ENCODE measurements at regions not wholly inside any gene's neighbourhood (a gene's known extent, or its start where the extent isn't known, plus 50 kb on each side); places are given as distances from the start of the nearest gene placed in this dataset.

DNA sequence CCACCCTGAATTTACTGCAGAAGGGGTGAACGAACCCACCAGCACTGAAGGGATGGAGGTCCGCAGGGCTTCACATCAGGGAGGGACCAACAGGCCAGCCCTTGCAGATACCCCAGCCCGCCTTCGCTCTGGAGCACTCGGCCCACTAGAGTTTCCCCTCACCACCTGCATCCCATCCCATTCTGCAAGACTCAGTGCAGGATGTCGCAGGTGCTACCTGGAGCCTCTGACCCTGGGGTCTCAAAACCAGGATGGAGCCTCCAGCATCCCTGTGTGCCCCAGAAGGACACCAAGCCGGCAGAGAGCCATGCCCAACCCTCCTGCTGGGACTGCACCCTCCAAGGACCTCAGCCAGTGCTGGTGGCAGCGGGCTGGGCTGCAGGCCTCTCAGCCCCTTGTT, 57.6 kb upstream of the ADRA2C start:
- DNase-seq (no peak), ATAC-seq (ENCODE audit: low read depth in 2 of 2) (no peak)
- peak overlapping the region in 1 of 6 donors; percentile 67 for H3K27ac Mint-ChIP-seq
- H3K36me3 Mint-ChIP-seq = no peaks in the 10 kb centered on the region
- no peaks in the 10 kb centered on the region for H3K9me3 Mint-ChIP-seq
- no peak overlapping the region for H3K4me3 Mint-ChIP-seq
- H3K4me1 Mint-ChIP-seq = no peaks in the 10 kb centered on the region
- H3K27me3 Mint-ChIP-seq = peaks cover 4 to 40% (median 36%) of the 10 kb centered on the region in 3 donors

GRCh38 chr4:3708103-3708510, 58.1 kb upstream of the ADRA2C start:
- H3K4me3 Mint-ChIP-seq = no peak overlapping the region
- no peaks in the 10 kb centered on the region for H3K9me3 Mint-ChIP-seq
- H3K36me3 Mint-ChIP-seq = no peaks in the 10 kb centered on the region
- DNase-seq = no peak
- H3K27ac Mint-ChIP-seq = no peak overlapping the region
- H3K27me3 Mint-ChIP-seq = peaks cover 4 to 45% (median 36%) of the 10 kb centered on the region in 3 donors
- no peak for ATAC-seq (ENCODE audit: low read depth in 2 of 2)
- H3K4me1 Mint-ChIP-seq = no peaks in the 10 kb centered on the region

- Mint-ChIP-seq H3K36me3 (no peaks in the 10 kb centered on the region), H3K27ac (no peak overlapping the region), H3K27me3 (peaks cover 4 to 48% (median 36%) of the 10 kb centered on the region in 3 donors), H3K4me3 (peak overlapping the region in 1 of 8 donors; percentile 65), H3K4me1 (no peaks in the 10 kb centered on the region), H3K9me3 (no peaks in the 10 kb centered on the region)
- DNase-seq (no peak), ATAC-seq (ENCODE audit: low read depth in 2 of 2) (no peak)
Measured at GRCh38 chr4:3707423-3708102, 58.6 kb upstream of the ADRA2C start.

DNA sequence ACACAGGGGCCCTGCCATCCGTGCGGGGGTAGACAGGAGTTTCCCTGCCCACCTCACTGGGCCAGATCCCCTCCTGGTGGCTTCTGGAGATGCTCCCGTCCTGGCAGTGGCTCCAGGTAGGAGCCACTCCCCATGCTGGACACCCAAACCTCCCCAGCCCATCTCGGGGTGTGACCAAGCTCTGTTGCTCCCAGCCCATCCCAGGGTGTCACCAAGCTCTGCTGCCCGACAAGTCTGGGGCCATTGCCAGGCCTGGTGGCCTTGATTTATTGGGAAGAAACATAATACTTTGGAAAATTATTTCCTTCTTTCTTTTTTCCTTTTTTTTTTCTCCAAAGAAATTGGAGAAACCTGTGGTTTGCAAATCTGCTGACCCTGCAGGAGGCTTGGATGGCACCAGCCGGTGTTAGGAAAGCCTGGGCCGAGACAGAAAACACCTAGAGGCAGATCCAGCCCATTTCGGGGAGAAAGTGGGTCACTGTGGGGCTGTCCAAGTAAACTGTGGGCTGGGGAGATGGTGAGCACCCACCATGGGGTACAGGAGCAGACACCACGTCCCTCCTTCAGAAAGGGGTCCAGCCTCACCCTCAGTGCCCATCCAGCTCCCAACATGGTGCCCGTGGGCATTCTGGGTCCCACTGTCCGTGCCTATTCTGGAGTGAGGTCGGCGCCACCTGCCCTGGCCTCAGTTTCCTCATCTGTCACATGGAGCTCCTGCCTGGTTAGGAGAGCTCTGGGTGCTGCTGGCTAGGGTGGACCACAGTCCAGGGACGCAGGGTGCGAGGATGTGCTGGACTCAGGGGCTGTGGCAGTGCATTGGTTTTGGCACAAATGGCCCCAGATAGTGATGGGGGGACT, 59.4 kb upstream of the ADRA2C start:
- no peak overlapping the region for H3K4me3 Mint-ChIP-seq

DNA sequence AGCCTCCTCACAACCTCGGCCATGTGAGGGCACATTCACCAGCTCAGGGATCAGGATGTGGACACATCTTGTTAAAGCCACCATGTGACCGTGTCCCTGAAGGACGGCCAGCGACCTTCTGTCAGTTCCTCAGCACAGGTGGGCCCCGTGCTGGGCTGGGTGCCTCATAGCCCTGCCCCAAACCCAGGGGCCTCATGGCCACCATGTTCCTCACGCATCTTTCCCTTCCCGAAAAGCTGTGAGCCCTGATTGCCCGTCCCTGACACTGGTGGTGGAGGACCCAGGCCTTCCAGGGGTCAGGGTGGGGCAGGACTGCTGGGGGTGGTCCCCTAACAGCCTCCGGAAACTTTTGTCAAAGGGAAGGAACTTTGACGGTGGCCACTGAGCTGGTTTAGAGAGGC, 60.1 kb upstream of the ADRA2C start:
- Mint-ChIP-seq H3K27ac (no peak overlapping the region), H3K27me3 (peaks cover 4 to 55% (median 36%) of the 10 kb centered on the region in 3 donors), H3K4me3 (no peak overlapping the region), H3K9me3 (no peaks in the 10 kb centered on the region), H3K4me1 (no peaks in the 10 kb centered on the region), H3K36me3 (no peaks in the 10 kb centered on the region)
- no peak for DNase-seq
- no peak for ATAC-seq (ENCODE audit: low read depth in 2 of 2)

More for the DNA sequence above, 59.4 kb upstream of the ADRA2C start:
- Mint-ChIP-seq H3K4me1 (no peaks in the 10 kb centered on the region), H3K27ac (no peak overlapping the region), H3K9me3 (no peaks in the 10 kb centered on the region), H3K27me3 (peaks cover 4 to 55% (median 36%) of the 10 kb centered on the region in 3 donors), H3K36me3 (no peaks in the 10 kb centered on the region)
- DNase-seq = no peak
- no peak for ATAC-seq (ENCODE audit: low read depth in 2 of 2)

- DNase-seq (no peak), ATAC-seq (ENCODE audit: low read depth in 2 of 2) (no peak)
- Mint-ChIP-seq H3K9me3 (no peaks in the 10 kb centered on the region), H3K4me1 (no peaks in the 10 kb centered on the region), H3K4me3 (no peak overlapping the region), H3K36me3 (no peaks in the 10 kb centered on the region), H3K27me3 (peaks cover 7 to 60% (median 41%) of the 10 kb centered on the region in 3 donors), H3K27ac (no peak overlapping the region)
Measured at GRCh38 chr4:3705236-3705987, 60.8 kb upstream of the ADRA2C start.

DNA sequence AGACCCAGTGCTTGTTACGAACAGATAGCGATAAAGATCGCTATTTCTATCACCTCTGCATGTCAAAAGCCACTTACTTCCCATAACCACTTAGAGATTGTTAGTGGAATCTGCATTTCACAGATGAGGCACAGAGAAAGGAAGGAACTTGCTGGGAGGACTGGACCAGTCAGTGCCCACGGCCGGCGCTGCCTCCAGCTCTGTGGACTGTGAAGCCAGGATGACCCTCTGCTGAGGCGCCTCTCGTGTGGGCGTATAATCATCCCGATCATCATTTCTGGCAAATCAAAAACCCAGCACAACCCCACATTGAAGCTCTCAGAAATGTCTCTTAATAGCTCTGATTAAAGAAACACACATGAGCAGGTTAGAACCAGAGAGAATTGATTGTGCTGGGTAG, 61.5 kb upstream of the ADRA2C start:
- Mint-ChIP-seq H3K4me1 (no peaks in the 10 kb centered on the region), H3K27me3 (peaks cover 10 to 68% (median 47%) of the 10 kb centered on the region in 3 donors), H3K9me3 (no peaks in the 10 kb centered on the region), H3K36me3 (no peaks in the 10 kb centered on the region), H3K4me3 (no peak overlapping the region), H3K27ac (no peak overlapping the region)
- ATAC-seq (ENCODE audit: low read depth in 2 of 2) = no peak
- no peak for DNase-seq

- Mint-ChIP-seq H3K27ac (no peak overlapping the region), H3K9me3 (no peaks in the 10 kb centered on the region), H3K4me3 (no peak overlapping the region), H3K36me3 (no peaks in the 10 kb centered on the region), H3K4me1 (no peaks in the 10 kb centered on the region), H3K27me3 (peaks cover 10 to 67% (median 47%) of the 10 kb centered on the region in 3 donors)
- DNase-seq (no peak), ATAC-seq (ENCODE audit: low read depth in 2 of 2) (no peak)
Measured at GRCh38 chr4:3703677-3704521, 62.3 kb upstream of the ADRA2C start.

DNA sequence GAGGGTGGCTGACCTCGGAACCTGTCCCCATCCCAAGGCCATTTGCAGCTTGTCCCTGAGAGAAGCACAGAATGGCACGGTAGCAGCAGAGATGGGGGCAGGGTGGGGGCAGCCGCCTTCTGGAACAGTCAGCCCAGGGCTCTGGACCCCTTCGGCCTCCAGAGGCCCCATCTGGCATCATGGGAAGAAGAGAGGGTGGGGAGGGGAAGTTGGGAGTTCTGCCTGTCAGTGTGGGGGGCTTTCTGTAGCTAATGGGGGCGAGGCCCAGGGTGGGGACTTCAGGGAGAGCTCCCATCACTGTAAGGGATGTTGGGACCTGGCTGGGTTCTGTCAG, 62.9 kb upstream of the ADRA2C start:
- DNase-seq (no peak), ATAC-seq (ENCODE audit: low read depth in 2 of 2) (no peak)
- H3K36me3 Mint-ChIP-seq = peaks cover 0 to 6% of the 10 kb centered on the region in 2 donors
- H3K27ac Mint-ChIP-seq = no peak overlapping the region
- no peaks in the 10 kb centered on the region for H3K4me1 Mint-ChIP-seq
- H3K27me3 Mint-ChIP-seq = peaks cover 14 to 67% (median 50%) of the 10 kb centered on the region in 3 donors
- peaks cover 0 to 5% (median 3%) of the 10 kb centered on the region in 7 donors for H3K9me3 Mint-ChIP-seq
- no peak overlapping the region for H3K4me3 Mint-ChIP-seq

GRCh38 chr4:3702561-3703221, 63.5 kb upstream of the ADRA2C start:
- DNase-seq (no peak), ATAC-seq (ENCODE audit: low read depth in 2 of 2) (no peak)
- Mint-ChIP-seq H3K27ac (no peak overlapping the region), H3K36me3 (peaks cover 0 to 8% of the 10 kb centered on the region in 2 donors), H3K27me3 (peaks cover 17 to 64% (median 51%) of the 10 kb centered on the region in 3 donors), H3K4me1 (no peaks in the 10 kb centered on the region), H3K4me3 (no peak overlapping the region), H3K9me3 (peaks cover 0 to 9% (median 3%) of the 10 kb centered on the region in 7 donors)

- Mint-ChIP-seq H3K4me1 (no peaks in the 10 kb centered on the region), H3K4me3 (no peak overlapping the region), H3K27me3 (peaks cover 21 to 66% (median 53%) of the 10 kb centered on the region in 3 donors), H3K27ac (no peak overlapping the region), H3K9me3 (peaks cover 4 to 16% (median 9%) of the 10 kb centered on the region in 7 donors), H3K36me3 (peaks cover 0 to 14% of the 10 kb centered on the region in 2 donors)
- no peak for ATAC-seq (ENCODE audit: low read depth in 2 of 2)
- no peak for DNase-seq
Measured at GRCh38 chr4:3701736-3702560, 64.2 kb upstream of the ADRA2C start.

DNA sequence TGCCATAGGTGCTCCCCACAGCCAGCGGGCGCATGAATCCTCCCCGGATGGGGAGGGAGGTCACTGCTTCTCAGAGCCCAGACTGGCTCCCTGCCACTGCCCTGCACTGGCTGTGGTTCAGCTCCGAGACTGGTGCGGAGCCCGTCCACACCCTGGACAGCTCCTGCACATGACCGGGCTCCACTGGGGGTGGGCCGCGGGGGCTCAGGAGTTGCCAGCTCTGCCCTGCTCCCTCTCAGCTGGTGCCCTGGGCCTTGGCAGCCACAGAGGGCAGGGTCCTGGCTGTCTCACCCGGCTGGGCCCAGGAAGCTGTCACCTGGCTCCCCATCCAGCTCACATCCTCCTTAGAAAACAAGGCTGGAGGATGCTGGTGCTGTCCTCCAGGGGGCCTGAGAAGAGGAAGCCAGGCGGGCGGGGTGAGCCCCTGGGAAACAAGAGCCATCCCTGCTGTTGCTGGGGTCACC, 64.9 kb upstream of the ADRA2C start:
- ATAC-seq (ENCODE audit: low read depth in 2 of 2) (no peak), DNase-seq (no peak)
- H3K4me3 Mint-ChIP-seq = no peak overlapping the region
- peaks cover 0 to 21% of the 10 kb centered on the region in 2 donors for H3K36me3 Mint-ChIP-seq
- H3K27me3 Mint-ChIP-seq = peaks cover 21 to 73% (median 59%) of the 10 kb centered on the region in 3 donors
- H3K9me3 Mint-ChIP-seq = peaks cover 6 to 23% (median 13%) of the 10 kb centered on the region in 7 donors
- H3K4me1 Mint-ChIP-seq = no peaks in the 10 kb centered on the region
- no peak overlapping the region for H3K27ac Mint-ChIP-seq
